HG02970 (cell line): ENCODE measurements at regions not wholly inside any gene's neighbourhood (a gene's known extent, or its start where the extent isn't known, plus 50 kb on each side); places are given as distances from the start of the nearest gene placed in this dataset.
"Not testable (repeated sequence)": the region's sequence is repeated elsewhere in the genome, so short reads cannot be mapped to it uniquely, and the experiment has no call there.

Source experiments
- ATAC-seq: cut with Tn5 transposase; IDR thresholded peaks from one replicate; pipeline ENCODE4 v1.9.1; 2021; ENCODE audit warnings: mild to moderate bottlenecking, moderate library complexity, moderate number of reproducible peaks; ENCODE audit not compliant: unreplicated experiment, low FRiP score

- no peak for ATAC-seq
Measured at GRCh38 chr1:58089898-58090534, 456.5 kb downstream of the OMA1 start.

DNA sequence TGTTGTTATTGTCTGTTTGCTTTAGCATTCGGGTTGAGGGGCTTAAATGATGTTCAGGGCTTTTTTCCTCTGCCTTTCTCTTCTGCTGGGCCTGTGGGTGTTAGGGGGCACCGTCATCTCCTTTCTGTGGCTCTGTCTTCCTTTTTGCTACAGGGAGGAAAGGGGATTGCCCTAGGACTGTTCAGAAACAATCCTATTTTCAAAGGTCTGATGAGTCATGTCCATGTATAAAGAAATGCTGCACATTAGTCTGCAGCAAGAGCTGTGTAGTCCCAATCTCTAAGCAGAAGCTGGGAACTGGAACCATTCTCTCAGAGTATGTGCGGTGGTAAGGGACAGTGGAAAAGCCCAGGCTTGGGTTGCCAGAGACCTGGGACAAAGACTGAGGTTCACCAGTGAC is 462.3 kb downstream of the OMA1 start:
- ATAC-seq: no peak

DNA sequence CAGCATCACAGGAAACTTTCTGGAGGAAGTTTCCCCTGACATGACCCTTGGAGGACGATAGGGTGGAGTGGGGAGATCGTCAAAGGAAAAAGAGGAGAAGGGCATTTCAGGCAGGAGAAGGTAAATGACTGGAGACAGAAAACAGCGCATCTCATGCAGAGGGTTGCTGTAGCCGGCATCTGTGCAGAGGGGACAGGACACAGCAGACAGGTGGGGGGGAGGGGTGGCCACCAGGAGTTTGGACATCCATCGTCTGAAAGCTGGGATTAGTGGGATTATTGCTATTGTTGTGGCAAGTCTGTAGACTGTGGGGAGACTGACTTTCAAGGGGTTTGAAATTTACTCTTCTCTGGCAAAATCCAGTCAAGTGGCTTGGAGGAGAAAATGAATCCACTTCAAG is 463.9 kb downstream of the OMA1 start:
- no peak for ATAC-seq

DNA sequence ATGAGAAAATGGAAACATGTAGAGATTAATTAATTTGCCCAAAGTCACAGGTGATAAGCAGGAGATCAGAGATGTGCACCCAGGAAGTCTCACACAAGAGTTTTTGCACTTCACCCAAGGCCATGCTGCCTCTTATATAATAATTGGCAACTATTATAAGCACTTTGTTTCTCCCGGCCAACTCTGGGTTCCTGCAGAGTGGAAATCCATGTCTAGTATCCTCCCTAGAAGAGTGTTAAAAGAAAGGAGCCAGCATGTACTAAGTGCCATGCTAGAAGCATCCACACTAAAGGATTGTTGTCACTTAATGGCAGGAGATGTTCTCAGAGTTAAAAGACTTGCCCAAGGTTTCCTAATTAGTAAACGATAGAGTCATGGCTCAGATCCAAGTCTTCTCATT is 470.3 kb downstream of the OMA1 start:
- no peak for ATAC-seq

GRCh38 chr1:58075188-58075578 is 471.3 kb downstream of the OMA1 start:
- ATAC-seq: no peak

DNA sequence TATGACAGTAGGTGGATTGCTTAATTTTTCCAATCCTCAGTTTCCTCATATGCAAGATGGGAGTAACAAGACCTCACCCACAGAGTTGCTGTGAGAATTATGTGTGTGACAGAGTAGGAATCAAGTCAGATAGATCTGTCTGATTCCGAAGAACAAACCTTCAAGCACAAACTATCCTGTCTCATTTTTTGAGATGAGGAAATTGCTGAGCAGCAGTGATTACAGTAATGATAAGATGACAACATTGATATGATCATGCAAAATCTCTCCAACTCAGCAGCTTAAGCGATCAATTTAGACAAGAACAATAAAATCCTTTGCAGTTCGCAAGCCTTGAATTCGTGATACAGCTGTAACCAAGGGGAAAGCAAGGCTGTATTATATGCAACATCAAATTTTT is 474.1 kb downstream of the OMA1 start:
- ATAC-seq: no peak

GRCh38 chr1:58067082-58067481 is 479.4 kb downstream of the OMA1 start:
- no peak for ATAC-seq

GRCh38 chr1:58065520-58065919 is 481.0 kb downstream of the OMA1 start:
- no peak for ATAC-seq

DNA sequence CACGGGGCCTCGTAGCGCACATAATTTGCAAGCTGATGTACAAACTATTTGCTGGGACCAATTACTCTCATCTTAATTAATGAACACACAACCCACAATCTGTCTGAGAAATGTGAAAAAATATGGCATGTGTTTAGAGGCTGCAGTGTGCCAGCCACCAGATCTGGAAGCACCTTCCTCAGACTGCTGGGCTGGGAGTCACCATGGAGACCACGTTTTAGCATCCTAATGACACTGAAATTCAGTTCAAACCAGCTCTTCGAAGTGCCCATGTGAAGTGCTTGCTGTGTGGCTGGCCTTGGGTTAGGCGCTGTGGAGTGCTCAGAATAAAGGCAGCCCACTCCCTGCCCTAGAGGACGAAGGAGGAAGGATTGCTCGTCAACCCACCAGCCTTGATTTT is 482.4 kb downstream of the OMA1 start:
- no peak for ATAC-seq

DNA sequence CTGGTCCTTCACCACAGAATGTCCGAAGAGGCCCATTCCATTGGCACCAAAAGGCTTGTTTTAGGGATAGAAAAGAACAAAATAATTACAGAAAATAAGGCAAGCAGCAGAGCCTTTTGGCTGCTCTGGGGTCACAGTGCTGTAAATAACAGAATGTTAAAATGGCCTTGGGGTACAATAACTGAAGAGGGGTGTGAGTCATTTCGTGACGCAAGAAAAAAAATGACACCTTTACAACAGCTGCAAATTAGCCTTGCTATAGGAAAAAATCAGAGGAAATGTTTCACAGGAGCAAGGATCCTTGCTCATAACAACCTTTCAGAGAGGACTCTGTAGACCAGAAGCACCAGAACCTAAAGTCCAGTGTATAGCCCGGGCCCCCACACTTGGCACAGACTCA is 483.4 kb downstream of the OMA1 start:
- ATAC-seq: no peak

DNA sequence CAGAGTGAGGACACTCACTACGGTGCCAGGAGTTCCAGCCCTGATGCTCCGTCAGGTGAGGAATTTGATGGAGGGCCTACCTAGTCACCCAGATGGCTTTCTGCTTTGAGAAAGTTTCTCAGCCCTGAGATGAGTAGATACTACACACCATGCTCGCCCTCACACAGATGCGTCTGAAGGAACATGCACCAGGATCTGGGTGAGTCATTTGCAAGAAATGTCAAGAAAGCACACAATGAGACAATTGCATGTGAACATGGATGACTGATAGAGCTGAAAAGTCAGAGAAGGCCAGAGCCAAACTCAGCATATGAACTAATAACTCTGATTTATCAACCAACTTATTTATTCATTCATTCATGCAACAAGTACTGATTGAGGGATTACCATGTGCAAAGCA is 483.9 kb downstream of the OMA1 start:
- no peak for ATAC-seq

DNA sequence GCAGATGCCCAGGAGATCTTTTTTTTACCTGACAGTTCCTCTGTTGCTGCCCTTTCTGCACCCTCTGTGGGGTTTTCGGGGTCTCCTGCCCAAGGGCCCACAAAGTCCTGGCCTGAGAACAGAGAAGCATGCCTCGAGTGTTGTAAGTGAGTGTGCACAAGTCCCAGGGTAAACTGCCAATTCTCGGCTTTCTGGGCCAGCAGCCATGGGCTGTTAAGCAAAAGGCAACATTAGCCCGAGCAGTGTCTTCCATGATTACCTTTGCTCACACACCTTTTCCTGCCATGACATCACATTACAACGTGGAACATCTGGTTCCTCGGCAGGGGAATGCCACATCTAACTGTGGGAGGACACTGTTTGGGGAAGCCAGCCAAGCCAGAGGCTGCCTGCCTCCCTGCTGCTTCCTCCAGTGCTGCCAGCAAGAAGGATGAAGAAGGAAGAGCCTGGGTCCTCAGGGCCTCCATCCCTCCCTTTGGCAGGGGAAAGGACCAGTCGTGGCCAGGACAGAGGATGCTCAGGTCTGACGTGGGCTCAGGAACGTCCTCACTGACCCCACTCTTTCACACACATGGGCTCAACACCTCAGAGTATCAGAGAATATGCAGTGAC is 485.9 kb downstream of the OMA1 start:
- no peak for ATAC-seq

- no peak for ATAC-seq
Measured at GRCh38 chr1:58059789-58060188, 486.7 kb downstream of the OMA1 start.

- ATAC-seq: no peak
Measured at GRCh38 chr1:58058323-58058722, 488.2 kb downstream of the OMA1 start.

DNA sequence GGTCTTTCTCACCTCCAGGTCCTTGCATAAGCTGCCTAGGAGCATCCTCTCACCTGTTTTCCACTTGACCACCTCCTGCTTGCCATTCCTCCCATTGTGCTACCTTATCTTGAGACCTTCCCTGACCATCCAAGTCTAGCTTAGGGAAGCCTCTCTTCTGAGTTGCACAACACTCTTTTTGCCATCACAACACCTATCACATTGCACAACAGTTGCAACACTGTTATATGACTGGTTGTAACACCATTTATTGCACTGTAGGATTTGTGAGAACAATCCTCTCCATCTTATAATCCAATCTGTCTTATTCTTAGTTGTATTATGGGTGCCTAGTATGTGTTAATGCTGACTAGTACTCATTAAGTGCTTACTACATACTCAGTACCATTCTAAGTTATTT is 488.7 kb downstream of the OMA1 start:
- ATAC-seq: no peak

DNA sequence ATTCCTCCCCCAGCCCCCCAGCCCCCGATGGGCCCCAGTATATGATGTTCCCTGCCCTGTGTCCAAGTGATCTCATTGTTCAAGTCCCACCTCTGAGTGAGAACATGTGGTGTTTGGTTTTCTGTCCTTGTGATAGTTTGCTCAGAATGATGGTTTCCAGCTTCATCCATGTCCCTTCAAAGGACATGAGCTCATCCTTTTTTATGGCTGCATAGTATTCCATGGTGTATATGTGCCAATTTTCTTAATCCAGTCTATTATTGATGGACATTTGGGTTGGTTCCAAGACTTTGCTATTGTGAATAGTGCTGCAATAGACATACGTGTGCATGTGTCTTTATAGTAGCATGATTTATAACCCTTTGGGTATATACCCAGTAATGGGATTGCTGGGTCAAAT is 495.3 kb downstream of the OMA1 start:
- not testable (repeated sequence) for ATAC-seq

DNA sequence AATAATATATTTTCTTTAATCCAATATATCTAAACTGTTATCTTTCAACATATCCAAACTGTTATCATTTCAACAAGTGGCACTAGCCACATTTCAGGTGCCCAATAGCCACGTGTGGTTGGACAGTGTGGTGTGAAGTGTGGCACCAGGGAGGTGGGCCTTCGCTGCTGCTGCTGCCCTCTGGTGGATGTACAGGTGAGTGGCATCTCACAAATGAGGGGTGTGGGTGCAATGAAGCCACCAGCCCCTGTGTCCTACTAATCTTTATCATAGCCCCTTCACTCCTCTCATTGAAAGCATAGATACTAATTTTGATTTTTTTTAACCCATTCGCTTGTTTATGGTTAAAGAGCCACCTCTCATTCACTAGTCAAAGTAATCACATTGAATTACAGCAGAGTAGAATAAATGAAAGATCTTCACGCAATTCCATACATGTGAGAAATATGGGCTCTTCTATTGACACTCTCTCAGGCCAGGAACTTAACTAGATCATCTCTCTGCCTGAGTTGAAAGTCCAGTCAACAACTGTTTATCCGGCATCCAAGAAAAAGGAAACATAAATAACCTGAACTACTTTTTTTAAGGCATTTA is 499.2 kb downstream of the OMA1 start:
- peak; percentile 66 for ATAC-seq

- no peak for ATAC-seq
Measured at GRCh38 chr1:58045094-58045705, 501.3 kb downstream of the OMA1 start.

DNA sequence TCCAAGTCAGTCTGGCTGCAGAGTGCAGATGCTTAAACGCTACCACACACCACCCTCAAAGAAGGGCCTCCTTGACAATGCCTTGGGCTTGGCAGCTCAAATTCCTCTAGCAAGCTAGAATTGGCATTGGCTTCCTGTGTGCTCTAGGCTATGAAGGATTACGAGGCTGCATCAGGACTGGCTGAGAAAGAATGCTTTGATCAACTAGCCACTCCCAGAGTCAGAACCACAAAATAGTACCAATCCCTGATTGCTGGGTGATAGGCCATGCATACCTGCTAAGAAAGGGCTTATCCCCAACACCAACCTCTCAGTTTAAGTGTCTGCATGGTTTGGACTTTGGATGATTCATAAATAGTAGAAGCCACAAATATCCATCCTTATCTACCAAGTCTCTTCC is 504.9 kb downstream of the OMA1 start:
- ATAC-seq: no peak

- ATAC-seq: no peak
Measured at GRCh38 chr1:58038574-58038973, 508.0 kb downstream of the OMA1 start.

GRCh38 chr1:58035523-58035922 is 511.0 kb downstream of the OMA1 start:
- no peak for ATAC-seq

GRCh38 chr1:58033311-58033710 is 513.2 kb downstream of the OMA1 start:
- no peak for ATAC-seq
